SK-N-SH (cell line): ENCODE measurements at regions not wholly inside any gene's neighbourhood (a gene's known extent, or its start where the extent isn't known, plus 50 kb on each side); places are given as distances from the start of the nearest gene placed in this dataset.

ENCODE experiments used
- EP300 ChIP-seq, 2 experiments: IDR thresholded peaks; 2 replicates each; pipeline versions ENCODE4 v1.4.0 to v1.6.1; 2012; ENCODE audit warnings: borderline replicate concordance in 1 of 2, low read depth in 1 of 2, low read length in 1 of 2
- RAD21 ChIP-seq: IDR thresholded peaks from 2 replicates; pipeline ENCODE4 v1.6.1; 2012; ENCODE audit warnings: mild to moderate bottlenecking, low read length

DNA sequence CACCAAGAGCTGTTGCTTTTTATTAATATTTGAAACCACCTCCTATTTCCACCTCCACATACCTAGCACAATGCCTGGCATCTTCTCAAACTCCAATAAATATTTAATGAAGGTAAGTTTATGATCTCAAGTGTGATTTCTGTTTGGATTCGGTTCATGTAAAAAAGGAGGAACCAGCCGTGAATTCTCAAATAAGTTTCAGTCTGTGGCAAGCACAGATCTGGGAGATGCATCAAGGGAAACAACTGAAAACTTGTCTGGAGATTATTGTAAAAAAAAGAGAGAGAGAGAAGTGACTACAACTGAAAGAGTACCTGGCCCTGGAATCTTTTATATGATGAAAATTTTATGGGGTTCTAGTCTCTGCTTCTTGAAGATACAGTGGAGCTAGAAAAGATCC is 52.8 kb upstream of the PNRC1 start:
- TF ChIP-seq EP300 (IDR thresholded peaks at IDR 0.05; ENCODE audit: borderline replicate concordance in 1 of 2, low read depth in 1 of 2, low read length in 1 of 2) (no peak), RAD21 (no peak)
